H1 (cell line): ENCODE measurements at regions not wholly inside any gene's neighbourhood (a gene's known extent, or its start where the extent isn't known, plus 50 kb on each side); places are given as distances from the start of the nearest gene placed in this dataset.

Source experiments
- CTCF ChIA-PET: fragments of 300-600 bp; sonication (Branson Sonifier 250); formaldehyde crosslinking; loops from one replicate; lab custom pipeline; 2021; ENCODE audit not compliant: partially characterized antibody; lab: Charles Lee
- POLR2A ChIA-PET: fragments of 300-600 bp; sonication (Branson Sonifier 250); formaldehyde crosslinking; loops from one replicate; lab custom pipeline; 2021; ENCODE audit warnings: inconsistent platforms; ENCODE audit not compliant: partially characterized antibody; lab: Charles Lee
- DNase-seq, 2 experiments: peaks; one replicate each; pipeline versions ENCODE4 v3.0.0 to v3.0.0-alpha.2; 2010 to 2022; ENCODE audit warnings: low spot score in 2 of 2, low read depth in 1 of 2, mixed read lengths in 1 of 2
- FAIRE-seq: peaks from 2 replicates; lab custom pipeline; 2011; peaks lifted over from hg19 to GRCh38; lab: Jason Lieb, UNC
- H2AFZ ChIP-seq: 2 replicates; pipeline ENCODE4 v1.8.1; 2012; ENCODE audit warnings: low read length, inconsistent platforms
- H2AK5ac ChIP-seq: 2 replicates; pipeline ENCODE4 v1.6.1; 2013; ENCODE audit warnings: low read depth, low read length
- H2BK120ac ChIP-seq: replicated peaks from 2 replicates; pipeline ENCODE3; 2013; ENCODE audit warnings: low read depth, low read length, inconsistent platforms
- H2BK12ac ChIP-seq: 2 replicates; pipeline ENCODE4 v1.6.1; 2013; ENCODE audit warnings: low read depth, low read length
- H2BK15ac ChIP-seq: 2 replicates; pipeline ENCODE4 v1.6.1; 2013; ENCODE audit warnings: low read length
- H2BK20ac ChIP-seq: 2 replicates; pipeline ENCODE4 v1.6.1; 2013; ENCODE audit warnings: low read length
- H2BK5ac ChIP-seq: 2 replicates; pipeline ENCODE4 v1.6.1; 2013; ENCODE audit warnings: low read depth, low read length
- H3K14ac ChIP-seq: 2 replicates; pipeline ENCODE4 v1.6.1; 2013; ENCODE audit warnings: inconsistent platforms; ENCODE audit not compliant: insufficient read length
- H3K18ac ChIP-seq: 2 replicates; pipeline ENCODE4 v1.6.1; 2013; ENCODE audit warnings: low read length; ENCODE audit errors: extremely low read depth
- H3K23ac ChIP-seq: 2 replicates; pipeline ENCODE4 v1.6.1; 2013; ENCODE audit warnings: inconsistent platforms; ENCODE audit not compliant: insufficient read length
- H3K23me2 ChIP-seq: 2 replicates; pipeline ENCODE4 v1.6.1; 2013; ENCODE audit warnings: low read depth, low read length
- H3K27ac ChIP-seq: 2 replicates; pipeline ENCODE4 v1.6.1; 2011; ENCODE audit warnings: low read depth, low read length, inconsistent platforms
- H3K27me3 ChIP-seq, 4 experiments: replicated peaks in 1 of 4; 1 replicate in 1 of 4; 2 replicates in 3 of 4; pipeline versions ENCODE4 v1.6.1 to v1.8.1; 2011 to 2013; ENCODE audit warnings: low read length in 3 of 4, mild to moderate bottlenecking in 3 of 4, inconsistent platforms in 2 of 4, mixed read lengths in 2 of 4, moderate library complexity in 1 of 4; ENCODE audit not compliant: control insufficient read depth in 3 of 4, insufficient read depth in 3 of 4; ENCODE audit errors: extremely low read depth in 1 of 4
- H3K36me3 ChIP-seq, 4 experiments: 2 replicates each; pipeline versions ENCODE4 v1.6.1 to v1.8.1; 2011 to 2013; ENCODE audit warnings: mild to moderate bottlenecking in 4 of 4, low read length in 3 of 4, moderate library complexity in 2 of 4, control low read depth in 1 of 4, inconsistent platforms in 1 of 4; ENCODE audit not compliant: insufficient read depth in 4 of 4, control insufficient read depth in 2 of 4
- H3K4ac ChIP-seq: replicated peaks from 2 replicates; pipeline ENCODE3; 2013; ENCODE audit warnings: low read length, low read depth, mixed read lengths, inconsistent platforms; ENCODE audit not compliant: insufficient read length
- H3K4me1 ChIP-seq, 4 experiments: replicated peaks in 1 of 4; 1 replicate in 1 of 4; 2 replicates in 3 of 4; pipeline versions ENCODE4 v1.6.1 to v1.8.1; 2011 to 2013; ENCODE audit warnings: low read length in 3 of 4, inconsistent platforms in 2 of 4, mixed read lengths in 1 of 4; ENCODE audit not compliant: insufficient read depth in 4 of 4, control insufficient read depth in 3 of 4
- H3K4me2 ChIP-seq, 2 experiments: 2 replicates each; pipeline versions ENCODE4 v1.6.1 to v1.8.1; 2011 to 2013; ENCODE audit warnings: low read depth in 2 of 2, low read length in 2 of 2, control low read depth in 1 of 2, inconsistent platforms in 1 of 2, mild to moderate bottlenecking in 1 of 2; ENCODE audit not compliant: insufficient read depth in 1 of 2
- H3K4me3 ChIP-seq, 4 experiments: fragments of 200-600, 300-600 bp in 1 of 4; sonication (generic), shearing (Covaris generic), sonication (Bioruptor Twin) in 1 of 4; 2 replicates each; pipeline versions ENCODE4 v1.5.1 to v1.8.1; 2011 to 2016; ENCODE audit warnings: low read length in 4 of 4, low read depth in 3 of 4, control low read depth in 2 of 4, inconsistent platforms in 2 of 4, mild to moderate bottlenecking in 2 of 4, mixed read lengths in 1 of 4, moderate library complexity in 1 of 4; ENCODE audit not compliant: insufficient read depth in 2 of 4; ENCODE audit errors: extremely low read depth in 1 of 4
- H3K56ac ChIP-seq: replicated peaks from 2 replicates; pipeline ENCODE3; 2013; ENCODE audit warnings: low read depth, mild to moderate bottlenecking, mixed read lengths, low read length, inconsistent platforms; ENCODE audit not compliant: insufficient read length
- H3K79me1 ChIP-seq: 2 replicates; pipeline ENCODE4 v1.6.1; 2013; ENCODE audit warnings: low read depth, low read length, control low read depth
- H3K79me2 ChIP-seq, 2 experiments: 2 replicates each; pipeline versions ENCODE4 v1.6.1 to v1.8.1; 2012 to 2013; ENCODE audit warnings: low read length in 2 of 2, mild to moderate bottlenecking in 2 of 2, inconsistent platforms in 1 of 2; ENCODE audit not compliant: insufficient read depth in 2 of 2, control insufficient read depth in 1 of 2
- H3K9ac ChIP-seq, 4 experiments: replicated peaks in 1 of 4; 1 replicate in 1 of 4; 2 replicates in 3 of 4; pipeline versions ENCODE4 v1.6.1 to v1.8.1; 2011 to 2013; ENCODE audit warnings: low read depth in 3 of 4, low read length in 3 of 4, control low read depth in 2 of 4, mild to moderate bottlenecking in 2 of 4, moderate library complexity in 2 of 4, inconsistent platforms in 1 of 4; ENCODE audit errors: extremely low read depth in 1 of 4
- H3K9me3 ChIP-seq, 2 experiments: 2 replicates each; pipeline versions ENCODE4 v1.6.1 to v1.8.1; 2012 to 2013; ENCODE audit warnings: mild to moderate bottlenecking in 2 of 2, moderate library complexity in 2 of 2, control low read depth in 1 of 2, inconsistent platforms in 1 of 2, low read depth in 1 of 2, low read length in 1 of 2, mixed read lengths in 1 of 2; ENCODE audit not compliant: insufficient read depth in 2 of 2
- H4K20me1 ChIP-seq, 2 experiments: replicated peaks in 1 of 2; 2 replicates each; pipeline versions ENCODE3 to v1.8.1; 2011 to 2013; ENCODE audit warnings: inconsistent platforms in 2 of 2, low read length in 2 of 2, mild to moderate bottlenecking in 1 of 2; ENCODE audit not compliant: insufficient read depth in 2 of 2, control insufficient read depth in 1 of 2
- H4K5ac ChIP-seq: 2 replicates; pipeline ENCODE4 v1.6.1; 2013; ENCODE audit warnings: low read length, low read depth, mixed read lengths, inconsistent platforms; ENCODE audit not compliant: insufficient read length
- H4K8ac ChIP-seq: 2 replicates; pipeline ENCODE4 v1.8.0; 2013; ENCODE audit warnings: mild to moderate bottlenecking, moderate library complexity, low read length, inconsistent platforms; ENCODE audit not compliant: insufficient read depth; ENCODE audit errors: extremely low read depth
- H4K91ac ChIP-seq: replicated peaks from 2 replicates; pipeline ENCODE3; 2013; ENCODE audit warnings: low read length, mixed read lengths, inconsistent platforms; ENCODE audit not compliant: insufficient read length
- EGR1 ChIP-seq: IDR thresholded peaks from 2 replicates; pipeline ENCODE4 v1.6.1; 2011; ENCODE audit warnings: low read depth, low read length, borderline replicate concordance
- HDAC6 ChIP-seq: IDR thresholded peaks from one replicate; pipeline ENCODE4 v1.7.1; 2012; ENCODE audit warnings: low read depth, mild to moderate bottlenecking, inconsistent platforms, low read length, moderate library complexity
- KDM5A ChIP-seq: fragments of 200-600 bp; IDR thresholded peaks from 2 replicates; pipeline ENCODE4 v1.7.1; 2012; ENCODE audit warnings: mild to moderate bottlenecking, low read length, inconsistent platforms, mixed read lengths
- SP2 ChIP-seq: IDR thresholded peaks from 2 replicates; pipeline ENCODE4 v1.6.1; 2012; ENCODE audit warnings: mild to moderate bottlenecking, low read length, inconsistent platforms
- TAF1 ChIP-seq: IDR thresholded peaks from 2 replicates; pipeline ENCODE4 v1.6.1; 2011; ENCODE audit warnings: mild to moderate bottlenecking, low read depth, low read length
- WGBS, 2 experiments: shearing (Covaris generic) in 1 of 2; methylation state at CpG; one replicate each; pipeline versions ENCODE4 v1.1.6 to v1.1.7; 2013 to 2015; ENCODE audit warnings: low lambda C conversion rate in 2 of 2, mixed read lengths in 2 of 2, inconsistent platforms in 1 of 2, low coverage in 1 of 2, missing lambda C conversion rate in 1 of 2; ENCODE audit not compliant: insufficient replicate concordance in 2 of 2, insufficient coverage in 1 of 2, insufficient read length in 1 of 2; ENCODE audit errors: extremely low coverage in 1 of 2, missing lambda C conversion rate in 1 of 2; 5-methylcytosine and 5-hydroxymethylcytosine counted together
- TF ChIP-seq, protein P1 (sequence below), 3 experiments: IDR thresholded peaks; 1 replicate in 2 of 3; 2 replicates in 1 of 3; pipeline versions ENCODE4 v1.5.1 to v1.6.1; 2011; ENCODE audit warnings: low read length in 3 of 3, mild to moderate bottlenecking in 3 of 3, inconsistent platforms in 2 of 3, low read depth in 1 of 3, moderate library complexity in 1 of 3; ENCODE audit not compliant: insufficient read depth in 1 of 3; ENCODE audit errors: control extremely low read depth in 1 of 3

DNA sequence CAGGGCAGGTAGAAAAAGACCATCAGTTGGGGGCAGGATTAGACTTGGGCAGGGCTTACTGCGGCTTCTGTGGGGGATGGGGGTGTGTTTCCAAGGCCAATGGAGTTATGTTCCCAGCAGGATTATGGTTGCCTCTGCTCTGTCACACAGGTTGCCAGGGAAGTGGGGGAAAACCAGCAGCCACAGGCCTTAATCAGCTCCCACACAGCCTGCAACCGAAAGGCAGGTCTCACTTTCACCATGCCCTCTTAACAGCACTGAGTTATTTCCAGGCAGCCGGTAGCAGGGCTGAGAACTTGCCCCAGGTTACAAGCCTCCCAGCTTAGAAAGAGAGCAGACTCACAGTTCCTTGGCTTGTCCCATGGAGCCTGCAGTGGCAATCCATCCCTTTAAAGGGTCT, 205.5 kb downstream of the FGF10 start:
- Histone ChIP-seq H2AK5ac (no peak overlapping the region), H3K14ac (no peak overlapping the region), H3K4ac (no peak overlapping the region), H2BK12ac (no peak overlapping the region), H2BK120ac (no peak overlapping the region), H3K27me3 (no peaks in the 10 kb centered on the region), H3K4me3 (no peak overlapping the region), H4K8ac (no peak overlapping the region), H4K5ac (no peak overlapping the region), H3K9ac (no peak overlapping the region), H4K91ac (no peak overlapping the region), H3K79me1 (no peaks in the 10 kb centered on the region), H3K4me2 (no peak overlapping the region), H4K20me1 (no peaks in the 10 kb centered on the region), H3K18ac (no peak overlapping the region), H3K4me1 (no peaks in the 10 kb centered on the region), H2AFZ (peak overlapping the region; percentile 29; the same call in 1 of the 2 replicates), H2BK20ac (no peak overlapping the region), H3K27ac (no peak overlapping the region), H3K56ac (no peak overlapping the region), H3K36me3 (no peaks in the 10 kb centered on the region), H2BK15ac (no peak overlapping the region), H3K79me2 (no peaks in the 10 kb centered on the region), H3K23me2 (no peaks in the 10 kb centered on the region), H2BK5ac (no peak overlapping the region), H3K23ac (no peak overlapping the region), H3K9me3 (no peaks in the 10 kb centered on the region)
- FAIRE-seq: no peak
- POLR2A ChIA-PET: no interaction called here
- CTCF ChIA-PET: interaction anchor here (0.7 to 0.8 kb wide), 2 partner anchors 13 to 39 kb away, joined by 3 read pairs; no protein-coding TSS in a partner anchor
- no peak for TF ChIP-seq KDM5A
- TF ChIP-seq SP2: no peak
- TF ChIP-seq EGR1: no peak
- no peak for TF ChIP-seq TAF1
- TF ChIP-seq, protein P1, sequence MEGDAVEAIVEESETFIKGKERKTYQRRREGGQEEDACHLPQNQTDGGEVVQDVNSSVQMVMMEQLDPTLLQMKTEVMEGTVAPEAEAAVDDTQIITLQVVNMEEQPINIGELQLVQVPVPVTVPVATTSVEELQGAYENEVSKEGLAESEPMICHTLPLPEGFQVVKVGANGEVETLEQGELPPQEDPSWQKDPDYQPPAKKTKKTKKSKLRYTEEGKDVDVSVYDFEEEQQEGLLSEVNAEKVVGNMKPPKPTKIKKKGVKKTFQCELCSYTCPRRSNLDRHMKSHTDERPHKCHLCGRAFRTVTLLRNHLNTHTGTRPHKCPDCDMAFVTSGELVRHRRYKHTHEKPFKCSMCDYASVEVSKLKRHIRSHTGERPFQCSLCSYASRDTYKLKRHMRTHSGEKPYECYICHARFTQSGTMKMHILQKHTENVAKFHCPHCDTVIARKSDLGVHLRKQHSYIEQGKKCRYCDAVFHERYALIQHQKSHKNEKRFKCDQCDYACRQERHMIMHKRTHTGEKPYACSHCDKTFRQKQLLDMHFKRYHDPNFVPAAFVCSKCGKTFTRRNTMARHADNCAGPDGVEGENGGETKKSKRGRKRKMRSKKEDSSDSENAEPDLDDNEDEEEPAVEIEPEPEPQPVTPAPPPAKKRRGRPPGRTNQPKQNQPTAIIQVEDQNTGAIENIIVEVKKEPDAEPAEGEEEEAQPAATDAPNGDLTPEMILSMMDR (IDR thresholded peaks at IDR 0.05; ENCODE audit: control extremely low read depth in 1 of 3, insufficient read depth in 1 of 3, low read depth in 1 of 3, low read length in 3 of 3): no peak
- TF ChIP-seq HDAC6: no peak
- 97% methylated on average over 3 of the region's 3 CpGs; no CpG with 5 or more reads in 1 of the 2 experiments for WGBS, 2 experiments
- no peak for DNase-seq
